Keratinocyte (primary cell): ENCODE measurements at regions not wholly inside any gene's neighbourhood (a gene's known extent, or its start where the extent isn't known, plus 50 kb on each side); places are given as distances from the start of the nearest gene placed in this dataset.

ENCODE experiments used
- DNase-seq: peaks from one replicate; pipeline ENCODE4 v3.0.0-alpha.2; 2011; ENCODE audit warnings: low read depth, missing footprints, low spot score
- FAIRE-seq: peaks from 2 replicates; lab custom pipeline; 2011; peaks lifted over from hg19 to GRCh38; lab: Jason Lieb, UNC
- H2AFZ ChIP-seq: 2 replicates; pipeline ENCODE4 v1.6.0; 2012; ENCODE audit warnings: low read length, control low read depth, inconsistent platforms; ENCODE audit not compliant: control insufficient read depth
- H3K27ac ChIP-seq: 2 replicates; pipeline ENCODE4 v1.5.1; 2011; ENCODE audit warnings: low read length; ENCODE audit not compliant: control insufficient read depth, insufficient read depth
- H3K27me3 ChIP-seq: 3 replicates; pipeline ENCODE4 v1.6.0; 2011; ENCODE audit warnings: low read length; ENCODE audit not compliant: control insufficient read depth, insufficient read depth; ENCODE audit errors: extremely low read depth
- H3K36me3 ChIP-seq, 2 experiments: 2 replicates in 1 of 2; 3 replicates in 1 of 2; pipeline ENCODE4 v1.5.1; 2011; ENCODE audit warnings: low read length in 2 of 2, mild to moderate bottlenecking in 1 of 2; ENCODE audit not compliant: control insufficient read depth in 2 of 2, insufficient read depth in 2 of 2; ENCODE audit errors: extremely low read depth in 1 of 2
- H3K4me1 ChIP-seq: 3 replicates; pipeline ENCODE4 v1.5.1; 2011; ENCODE audit warnings: low read length; ENCODE audit not compliant: control insufficient read depth, insufficient read depth; ENCODE audit errors: extremely low read depth
- H3K4me2 ChIP-seq: 3 replicates; pipeline ENCODE4 v1.6.0; 2011; ENCODE audit warnings: low read depth, low read length; ENCODE audit not compliant: control insufficient read depth, insufficient read depth; ENCODE audit errors: extremely low read depth
- H3K4me3 ChIP-seq, 3 experiments: fragments of 200-600 bp in 1 of 3; sonication (generic) in 1 of 3; 2 replicates in 2 of 3; 3 replicates in 1 of 3; pipeline ENCODE4 v1.5.1; 2011 to 2016; ENCODE audit warnings: low read length in 3 of 3, mild to moderate bottlenecking in 3 of 3, control low read depth in 2 of 3, inconsistent platforms in 1 of 3, low read depth in 1 of 3, mixed read lengths in 1 of 3, mixed run types in 1 of 3, moderate library complexity in 1 of 3; ENCODE audit not compliant: control insufficient read depth in 2 of 3, insufficient read depth in 2 of 3; ENCODE audit errors: extremely low read depth in 1 of 3
- H3K79me2 ChIP-seq: 2 replicates; pipeline ENCODE4 v1.6.0; 2012; ENCODE audit warnings: low read length; ENCODE audit not compliant: control insufficient read depth, insufficient read depth
- H3K9ac ChIP-seq: 3 replicates; pipeline ENCODE4 v1.6.0; 2011; ENCODE audit warnings: low read length; ENCODE audit not compliant: control insufficient read depth, insufficient read depth; ENCODE audit errors: extremely low read depth
- H3K9me1 ChIP-seq: 3 replicates; pipeline ENCODE4 v1.6.0; 2011; ENCODE audit warnings: low read length; ENCODE audit not compliant: control insufficient read depth, insufficient read depth; ENCODE audit errors: extremely low read depth
- H3K9me3 ChIP-seq: 2 replicates; pipeline ENCODE4 v1.5.1; 2012; ENCODE audit warnings: low read depth, low read length; ENCODE audit not compliant: control insufficient read depth
- H4K20me1 ChIP-seq: 3 replicates; pipeline ENCODE4 v1.6.0; 2011; ENCODE audit warnings: low read length; ENCODE audit not compliant: control insufficient read depth, insufficient read depth; ENCODE audit errors: extremely low read depth
- EZH2 ChIP-seq: IDR thresholded peaks from one replicate; pipeline ENCODE4 v1.6.1; 2012; ENCODE audit warnings: inconsistent platforms, mild to moderate bottlenecking, low read length, moderate library complexity
- dilution Hi-C: fragments of 300-500 bp; cut with MboI; formaldehyde crosslinking; loops from one replicate; pipeline ENCODE4 v1.7.0; 2020; ENCODE audit warnings: low sequenced_read_pairs; ENCODE audit not compliant: extremely low pct_ligation_motif_present
- TF ChIP-seq, protein P1 (sequence below), 3 experiments: IDR thresholded peaks in 1 of 3; conservative IDR thresholded peaks in 1 of 3; optimal IDR thresholded peaks in 1 of 3; 2 replicates in 2 of 3; 3 replicates in 1 of 3; pipeline versions ENCODE3 to v1.5.1; 2011; ENCODE audit warnings: low read length in 3 of 3, mild to moderate bottlenecking in 3 of 3, moderate library complexity in 2 of 3, control low read depth in 1 of 3, inconsistent platforms in 1 of 3; ENCODE audit not compliant: insufficient read depth in 2 of 3; ENCODE audit errors: extremely low read depth in 1 of 3

DNA sequence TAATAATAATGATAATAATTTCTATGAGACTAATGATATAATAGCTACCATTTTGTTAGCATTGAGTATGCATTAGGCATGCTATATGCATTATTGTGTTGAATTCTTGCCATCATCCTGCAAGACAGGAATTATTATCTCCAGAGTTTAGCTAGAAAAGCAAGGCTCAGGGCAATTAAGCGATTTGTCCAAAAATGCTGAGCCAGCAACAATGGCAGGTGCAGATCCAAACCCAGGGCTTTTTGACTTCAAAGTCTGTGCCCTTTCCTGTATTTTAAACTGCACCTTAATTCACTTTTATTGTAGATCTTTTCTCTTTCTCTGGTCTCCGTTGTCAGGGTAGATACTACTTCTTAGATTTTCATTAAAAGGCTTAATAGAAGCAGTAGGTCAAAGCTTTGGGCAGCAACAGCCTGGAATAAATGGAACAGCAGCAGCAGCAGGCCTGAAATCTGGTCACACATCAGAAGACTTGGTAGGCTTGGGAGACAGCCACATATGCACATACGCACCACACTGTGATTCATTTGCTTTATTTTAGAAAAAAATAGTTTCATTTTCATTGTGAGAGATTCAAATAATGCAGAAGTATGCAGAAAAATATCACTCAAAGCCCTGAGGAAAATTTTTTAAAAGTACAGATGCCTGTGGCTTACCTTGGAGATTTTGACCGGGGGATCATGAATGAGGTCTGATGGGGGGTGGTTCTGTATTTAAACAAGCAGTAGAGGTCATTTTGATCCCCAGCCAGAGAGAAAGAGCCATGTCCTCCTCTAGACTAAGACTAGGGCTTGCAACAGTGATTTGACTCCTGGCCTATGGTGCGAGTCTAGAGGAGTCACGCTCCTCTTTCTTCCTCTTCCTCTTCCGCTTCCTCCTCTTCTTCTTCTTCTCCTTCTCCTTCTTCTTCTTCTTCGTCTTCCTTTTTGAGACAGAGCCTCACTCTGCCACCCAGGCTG, 455.7 kb downstream of the TSN start:
- Histone ChIP-seq H3K27me3 (no peaks in the 10 kb centered on the region), H3K9me3 (no peaks in the 10 kb centered on the region), H3K27ac (no peak overlapping the region), H2AFZ (no peak overlapping the region), H3K4me2 (no peak overlapping the region), H3K79me2 (no peaks in the 10 kb centered on the region), H3K9me1 (no peaks in the 10 kb centered on the region), H3K9ac (no peak overlapping the region), H3K4me1 (no peaks in the 10 kb centered on the region), H4K20me1 (no peaks in the 10 kb centered on the region), H3K36me3 (no peaks in the 10 kb centered on the region), H3K4me3 (no peak overlapping the region)
- DNase-seq: no peak
- FAIRE-seq: no peak
- no peak for TF ChIP-seq EZH2
- TF ChIP-seq, protein P1, sequence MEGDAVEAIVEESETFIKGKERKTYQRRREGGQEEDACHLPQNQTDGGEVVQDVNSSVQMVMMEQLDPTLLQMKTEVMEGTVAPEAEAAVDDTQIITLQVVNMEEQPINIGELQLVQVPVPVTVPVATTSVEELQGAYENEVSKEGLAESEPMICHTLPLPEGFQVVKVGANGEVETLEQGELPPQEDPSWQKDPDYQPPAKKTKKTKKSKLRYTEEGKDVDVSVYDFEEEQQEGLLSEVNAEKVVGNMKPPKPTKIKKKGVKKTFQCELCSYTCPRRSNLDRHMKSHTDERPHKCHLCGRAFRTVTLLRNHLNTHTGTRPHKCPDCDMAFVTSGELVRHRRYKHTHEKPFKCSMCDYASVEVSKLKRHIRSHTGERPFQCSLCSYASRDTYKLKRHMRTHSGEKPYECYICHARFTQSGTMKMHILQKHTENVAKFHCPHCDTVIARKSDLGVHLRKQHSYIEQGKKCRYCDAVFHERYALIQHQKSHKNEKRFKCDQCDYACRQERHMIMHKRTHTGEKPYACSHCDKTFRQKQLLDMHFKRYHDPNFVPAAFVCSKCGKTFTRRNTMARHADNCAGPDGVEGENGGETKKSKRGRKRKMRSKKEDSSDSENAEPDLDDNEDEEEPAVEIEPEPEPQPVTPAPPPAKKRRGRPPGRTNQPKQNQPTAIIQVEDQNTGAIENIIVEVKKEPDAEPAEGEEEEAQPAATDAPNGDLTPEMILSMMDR (optimal IDR thresholded peaks at IDR 0.05 in 1 of 3, IDR thresholded peaks at IDR 0.05 in 1 of 3, conservative IDR thresholded peaks at IDR 0.05 in 1 of 3; ENCODE audit: extremely low read depth in 1 of 3, insufficient read depth in 2 of 3, low read length in 3 of 3): no peak
- dilution Hi-C loops: no loop called here

DNA sequence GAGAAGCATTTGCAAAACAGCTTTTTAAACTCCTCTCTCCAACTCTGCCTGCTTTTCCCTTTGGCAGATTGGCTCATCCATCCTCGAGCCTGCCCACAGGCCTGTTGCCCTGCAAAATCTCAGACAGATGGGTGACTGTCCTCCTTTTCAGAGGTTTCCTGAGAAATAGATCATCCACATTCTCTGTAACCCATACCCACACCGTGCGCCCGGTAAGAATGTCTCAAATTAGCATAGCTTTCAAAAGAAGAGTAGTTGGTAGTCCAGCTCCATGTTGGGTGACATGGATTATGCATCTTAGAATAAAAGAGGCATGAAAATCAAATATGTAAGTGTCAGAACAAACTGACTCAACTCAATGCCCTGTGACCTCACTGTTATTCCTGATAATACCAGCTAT, 457.9 kb downstream of the TSN start:
- Histone ChIP-seq H3K27me3 (no peaks in the 10 kb centered on the region), H2AFZ (no peak overlapping the region), H4K20me1 (no peaks in the 10 kb centered on the region), H3K9me1 (no peaks in the 10 kb centered on the region), H3K4me1 (no peaks in the 10 kb centered on the region), H3K27ac (no peak overlapping the region), H3K36me3 (no peaks in the 10 kb centered on the region), H3K9ac (no peak overlapping the region), H3K4me3 (no peak overlapping the region), H3K79me2 (no peaks in the 10 kb centered on the region), H3K9me3 (no peaks in the 10 kb centered on the region), H3K4me2 (no peak overlapping the region)
- no peak for TF ChIP-seq EZH2
- TF ChIP-seq, protein P1 (optimal IDR thresholded peaks at IDR 0.05 in 1 of 3, IDR thresholded peaks at IDR 0.05 in 1 of 3, conservative IDR thresholded peaks at IDR 0.05 in 1 of 3; ENCODE audit: extremely low read depth in 1 of 3, insufficient read depth in 2 of 3, low read length in 3 of 3): no peak
- dilution Hi-C loops: no loop called here
- FAIRE-seq (no peak), DNase-seq (no peak)
